Ovary (tissue), 7 donors: ENCODE measurements at regions not wholly inside any gene's neighbourhood (a gene's known extent, or its start where the extent isn't known, plus 50 kb on each side); places are given as distances from the start of the nearest gene placed in this dataset.

Source experiments
- DNase-seq, 5 donors: peaks; one replicate each; pipeline ENCODE4 v3.0.0-alpha.2; 2019 to 2020
- H3K27ac ChIP-seq, 2 donors: fragments of 200-600 bp; one replicate each; pipeline versions ENCODE4 v1.5.1 to v1.8.0; 2019 to 2022
- H3K27me3 ChIP-seq: fragments of 200-600 bp; one replicate; pipeline ENCODE4 v1.8.0; 2022
- H3K36me3 ChIP-seq: fragments of 200-600 bp; sonication (generic); one replicate; pipeline ENCODE4 v1.5.1; 2019
- H3K4me1 ChIP-seq: one replicate; pipeline ENCODE4 v1.8.1; 2013; ENCODE audit warnings: mild to moderate bottlenecking, moderate library complexity; ENCODE audit not compliant: insufficient read depth
- H3K4me3 ChIP-seq: fragments of 200-600 bp; sonication (generic); one replicate; pipeline ENCODE4 v1.5.1; 2017
- H3K9me3 ChIP-seq, 2 donors: fragments of 200-600 bp in 1 of 2; sonication (generic) in 1 of 2; one replicate each; pipeline versions ENCODE4 v1.5.1 to v1.8.1; 2013 to 2019; ENCODE audit warnings: mild to moderate bottlenecking in 1 of 2, moderate library complexity in 1 of 2
- CTCF ChIP-seq, 3 donors: fragments of 450-650 bp in 2 of 3; fragments of 200-600 bp in 1 of 3; IDR thresholded peaks; one replicate each; pipeline versions ENCODE4 v1.5.1 to v1.8.0; 2016 to 2022; ENCODE audit warnings: antibody characterized with exemption in 3 of 3, mild to moderate bottlenecking in 1 of 3
- EP300 ChIP-seq: sonication (generic); formaldehyde crosslinking; IDR thresholded peaks from one replicate; pipeline ENCODE4 v1.6.1; 2017; ENCODE audit warnings: antibody characterized with exemption
- POLR2A ChIP-seq: fragments of 450-650 bp; IDR thresholded peaks from one replicate; pipeline ENCODE4 v1.6.1; 2017; ENCODE audit warnings: antibody characterized with exemption, mild to moderate bottlenecking, moderate library complexity
- WGBS, 3 donors: extraction: QIAGEN DNeasy Blood & Tissue Kit in 1 of 3; methylation state at CpG; one replicate each; pipeline versions ENCODE4 v1.1.5 to v1.1.7; 2013 to 2017; 5-methylcytosine and 5-hydroxymethylcytosine counted together
- intact Hi-C, 4 donors: fragments of 100-400 bp; cut with DNase I; formaldehyde crosslinking; loops; one replicate each; pipeline versions ENCODE4 v1.11.0 to v1.15.1; 2022 to 2023
- donor health status: DM: no; HTN: no; CAD: no; lungs with moderate emphysema.
- donor health status: DM: no; HTN: no; CAD: no.
- donor health status: Bipolar disorder and iron deficiency.
- donor health status: DM: no; HTN: no; CAD: no.
- donor health status: DM: yes; HTN: yes; CAD: no.

DNA sequence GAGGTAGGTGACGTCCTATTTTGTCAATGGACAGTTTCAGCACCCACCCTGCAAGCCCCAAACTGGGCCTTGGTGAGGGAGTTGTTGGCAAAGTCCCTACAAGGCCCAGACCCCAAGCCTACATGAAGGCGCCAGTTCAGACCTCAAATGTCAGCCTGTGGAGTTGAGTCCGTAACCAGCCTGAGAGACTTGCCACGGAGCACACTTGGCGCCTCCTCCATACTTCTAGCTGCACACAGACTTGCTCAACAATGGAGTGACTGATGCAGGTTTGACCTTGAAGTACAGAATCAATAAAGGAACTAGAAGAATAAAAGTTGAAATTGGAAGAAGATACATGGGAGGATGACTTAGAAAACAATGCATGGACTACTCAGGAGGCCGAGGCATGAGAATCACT lies 134.3 kb downstream of the PROX1 start:
- no peak overlapping the region for H3K4me3 ChIP-seq
- DNase-seq = no peak
- no peaks in the 10 kb centered on the region for H3K4me1 ChIP-seq
- TF ChIP-seq POLR2A (no peak), CTCF (IDR thresholded peaks at IDR 0.05) (no peak), EP300 (no peak)
- no peaks in the 10 kb centered on the region for H3K36me3 ChIP-seq
- intact Hi-C loops = loop anchor here in 2 of 4 donors (10.0 kb wide), 2 partner anchors 877 to 997 kb away; no protein-coding TSS in a partner anchor
- no peaks in the 10 kb centered on the region for H3K9me3 ChIP-seq
- WGBS, 3 donors = 88 to 95% (median 92%) methylated on average over 6 of the region's 6 CpGs
- H3K27ac ChIP-seq = no peak overlapping the region
- no peaks in the 10 kb centered on the region for H3K27me3 ChIP-seq

GRCh38 chr1:214123061-214123784 lies 135.4 kb downstream of the PROX1 start:
- no peaks in the 10 kb centered on the region for H3K36me3 ChIP-seq
- H3K9me3 ChIP-seq = no peaks in the 10 kb centered on the region
- no peak overlapping the region for H3K27ac ChIP-seq
- no peak for TF ChIP-seq POLR2A
- TF ChIP-seq CTCF (IDR thresholded peaks at IDR 0.05) = peak in 2 of 3 donors; percentile 31 to 54
- no peak overlapping the region for H3K4me3 ChIP-seq
- intact Hi-C loops = loop anchor here in 2 of 4 donors (10.0 kb wide), 2 partner anchors 878 to 998 kb away; no protein-coding TSS in a partner anchor
- no peaks in the 10 kb centered on the region for H3K27me3 ChIP-seq
- WGBS, 3 donors = 3 to 4% (median 3%) methylated on average over 7 of the region's 7 CpGs
- peak; percentile 30 to 43 (median 34) for DNase-seq
- H3K4me1 ChIP-seq = no peaks in the 10 kb centered on the region

- Histone ChIP-seq H3K27me3 (no peaks in the 10 kb centered on the region), H3K27ac (no peak overlapping the region), H3K4me1 (no peaks in the 10 kb centered on the region), H3K36me3 (no peaks in the 10 kb centered on the region), H3K4me3 (no peak overlapping the region), H3K9me3 (no peaks in the 10 kb centered on the region)
- no peak for DNase-seq
- no peak for TF ChIP-seq POLR2A
- no peak for TF ChIP-seq EP300
- no peak for TF ChIP-seq CTCF (IDR thresholded peaks at IDR 0.05)
- WGBS, 3 donors = 75 to 84% (median 80%) methylated on average over 7 of the region's 7 CpGs
- intact Hi-C loops = loop anchor here in 2 of 4 donors (10.0 kb wide), 2 partner anchors 880 to 1000 kb away; no protein-coding TSS in a partner anchor
These were observed 136.6 kb downstream of the PROX1 start for GRCh38 chr1:214124281-214124805.

DNA sequence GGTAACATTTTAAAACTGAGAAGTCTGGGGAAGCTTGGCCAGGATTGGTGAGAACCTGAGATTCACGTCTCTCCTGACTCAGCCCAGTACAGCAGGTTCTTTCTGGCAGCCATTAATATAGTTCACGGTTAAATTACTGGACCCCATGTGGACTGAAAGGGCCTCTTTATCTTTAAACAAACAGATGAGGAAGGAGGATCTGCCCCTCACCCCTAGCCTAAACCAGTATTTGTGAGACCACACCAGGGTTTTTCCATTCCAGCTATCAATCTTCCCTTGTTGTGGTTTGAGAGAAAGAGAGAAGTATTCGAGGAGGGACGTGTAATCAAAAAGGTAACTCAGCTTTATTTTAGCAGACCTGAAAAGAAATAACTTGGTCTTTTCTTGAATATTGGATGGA lies 137.1 kb downstream of the PROX1 start:
- Histone ChIP-seq H3K27me3 (no peaks in the 10 kb centered on the region), H3K9me3 (no peaks in the 10 kb centered on the region), H3K27ac (no peak overlapping the region), H3K4me1 (no peaks in the 10 kb centered on the region), H3K4me3 (no peak overlapping the region), H3K36me3 (no peaks in the 10 kb centered on the region)
- no peak for DNase-seq
- 53 to 66% (median 62%) methylated on average over 4 of the region's 4 CpGs for WGBS, 3 donors
- TF ChIP-seq POLR2A (no peak), CTCF (IDR thresholded peaks at IDR 0.05) (no peak), EP300 (no peak)
- intact Hi-C loops = loop anchor here in 2 of 4 donors (10.0 kb wide), 2 partner anchors 880 to 1000 kb away; no protein-coding TSS in a partner anchor
